NOMO-1 treated with dmso at 0.1 percent for 144 hours (cell line): ENCODE measurements at regions not wholly inside any gene's neighbourhood (a gene's known extent, or its start where the extent isn't known, plus 50 kb on each side); places are given as distances from the start of the nearest gene placed in this dataset.

Experiments
- DNase-seq: peaks from one replicate; lab custom pipeline; 2025; ENCODE audit not compliant: unreplicated experiment; lab: John Stamatoyannopoulos, UW

- no peak for DNase-seq
Observed at GRCh38 chr16:11439790-11440656, 94.8 kb downstream of the RMI2 start.

- no peak for DNase-seq
Observed at GRCh38 chr16:11440657-11441012, 95.4 kb downstream of the RMI2 start.

- no peak for DNase-seq
Observed at GRCh38 chr16:11445486-11445885, 100.2 kb downstream of the RMI2 start.

- DNase-seq, result no peak
Observed at GRCh38 chr16:11446566-11447119, 101.4 kb downstream of the RMI2 start.

- no peak for DNase-seq
Observed at GRCh38 chr16:11447272-11447671, 102.0 kb downstream of the RMI2 start.

- DNase-seq, result no peak
Observed at GRCh38 chr16:11447836-11448235, 102.6 kb downstream of the RMI2 start.

- no peak for DNase-seq
Observed at GRCh38 chr16:11448796-11449416, 103.6 kb downstream of the RMI2 start.

- no peak for DNase-seq
Observed at GRCh38 chr16:11449716-11450115, 104.5 kb downstream of the RMI2 start.

- DNase-seq, result no peak
Observed at GRCh38 chr16:11450136-11450535, 104.9 kb downstream of the RMI2 start.

GRCh38 chr16:11452298-11452697, 107.0 kb downstream of the RMI2 start:
- DNase-seq, result no peak

GRCh38 chr16:11452746-11453389, 107.6 kb downstream of the RMI2 start:
- DNase-seq, result no peak

GRCh38 chr16:11456741-11457140, 111.5 kb downstream of the RMI2 start:
- no peak for DNase-seq

- DNase-seq, result no peak
Observed at GRCh38 chr16:11459722-11460121, 114.5 kb downstream of the RMI2 start.

GRCh38 chr16:11460820-11461594, 115.7 kb downstream of the RMI2 start:
- no peak for DNase-seq

GRCh38 chr16:11461595-11461990, 116.3 kb downstream of the RMI2 start:
- DNase-seq, result no peak

GRCh38 chr16:11462036-11462435, 116.8 kb downstream of the RMI2 start:
- no peak for DNase-seq

- no peak for DNase-seq
Observed at GRCh38 chr16:11462861-11463260, 117.6 kb downstream of the RMI2 start.

- no peak for DNase-seq
Observed at GRCh38 chr16:11464241-11464640, 119.0 kb downstream of the RMI2 start.

GRCh38 chr16:11465675-11466074, 120.4 kb downstream of the RMI2 start:
- no peak for DNase-seq

- DNase-seq, result no peak
Observed at GRCh38 chr16:11470676-11471415, 115.9 kb downstream of the LITAF start.
